Hepatocyte (in vitro differentiated cells): ENCODE measurements at regions not wholly inside any gene's neighbourhood (a gene's known extent, or its start where the extent isn't known, plus 50 kb on each side); places are given as distances from the start of the nearest gene placed in this dataset.

ENCODE experiments used
- EZH2 ChIP-seq: fragments of 200-600 bp; sonication (generic); IDR thresholded peaks from 2 replicates; pipeline ENCODE4 v1.6.1; 2016; ENCODE audit warnings: antibody characterized with exemption, mild to moderate bottlenecking, borderline replicate concordance
- TF ChIP-seq, protein P1 (sequence below): fragments of 200-600 bp; sonication (generic); IDR thresholded peaks from 2 replicates; pipeline ENCODE4 v1.5.1; 2016; ENCODE audit warnings: antibody characterized with exemption, mild to moderate bottlenecking; ENCODE audit not compliant: poor library complexity

DNA sequence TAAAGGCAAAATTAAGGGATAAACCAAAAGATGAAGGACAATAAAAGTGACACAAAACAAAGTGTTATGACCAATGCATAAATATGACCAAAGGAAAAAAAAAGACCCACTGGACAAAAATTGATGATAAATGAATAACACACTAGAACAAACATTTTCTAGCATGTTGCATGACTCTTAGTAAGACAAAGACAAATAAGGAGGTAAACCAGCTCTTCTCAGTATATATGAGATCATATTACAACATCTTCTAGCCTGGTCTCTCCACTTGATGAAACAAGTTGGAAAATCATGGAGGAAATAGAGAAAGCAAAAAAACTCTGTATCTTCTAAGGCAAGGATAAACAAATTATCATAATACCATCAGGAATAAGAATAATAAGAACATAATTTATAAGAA, 163.9 kb upstream of the GBE1 start:
- TF ChIP-seq, protein P1, sequence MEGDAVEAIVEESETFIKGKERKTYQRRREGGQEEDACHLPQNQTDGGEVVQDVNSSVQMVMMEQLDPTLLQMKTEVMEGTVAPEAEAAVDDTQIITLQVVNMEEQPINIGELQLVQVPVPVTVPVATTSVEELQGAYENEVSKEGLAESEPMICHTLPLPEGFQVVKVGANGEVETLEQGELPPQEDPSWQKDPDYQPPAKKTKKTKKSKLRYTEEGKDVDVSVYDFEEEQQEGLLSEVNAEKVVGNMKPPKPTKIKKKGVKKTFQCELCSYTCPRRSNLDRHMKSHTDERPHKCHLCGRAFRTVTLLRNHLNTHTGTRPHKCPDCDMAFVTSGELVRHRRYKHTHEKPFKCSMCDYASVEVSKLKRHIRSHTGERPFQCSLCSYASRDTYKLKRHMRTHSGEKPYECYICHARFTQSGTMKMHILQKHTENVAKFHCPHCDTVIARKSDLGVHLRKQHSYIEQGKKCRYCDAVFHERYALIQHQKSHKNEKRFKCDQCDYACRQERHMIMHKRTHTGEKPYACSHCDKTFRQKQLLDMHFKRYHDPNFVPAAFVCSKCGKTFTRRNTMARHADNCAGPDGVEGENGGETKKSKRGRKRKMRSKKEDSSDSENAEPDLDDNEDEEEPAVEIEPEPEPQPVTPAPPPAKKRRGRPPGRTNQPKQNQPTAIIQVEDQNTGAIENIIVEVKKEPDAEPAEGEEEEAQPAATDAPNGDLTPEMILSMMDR, result no peak
- TF ChIP-seq EZH2, result no peak
